ENCODE measurements at regions not wholly inside any gene's neighbourhood (a gene's known extent, or its start where the extent isn't known, plus 50 kb on each side); places are given as distances from the start of the nearest gene placed in this dataset.

- Histone ChIP-seq H3K36me3 (replicated peaks) (no peaks in the 10 kb centered on the region), H3K27ac (no peak overlapping the region), H3K4me3 (ENCODE audit: low read depth, low read length) (no peak overlapping the region), H3K27me3 (replicated peaks) (no peaks in the 10 kb centered on the region)
- DNase-seq: no peak
- in situ Hi-C loops (cut with HindIII; ENCODE audit: low pct_ligation_motif_present, low sequenced_read_pairs): no loop called here
- no peak for TF ChIP-seq CTCF (IDR thresholded peaks at IDR 0.05; ENCODE audit: low read depth, low read length, missing control alignments)
Observed at GRCh38 chr1:175818929-175819328, 75.5 kb upstream of the TNR start.

GRCh38 chr1:175817445-175817844 lies 74.0 kb upstream of the TNR start:
- Histone ChIP-seq H3K27ac (no peak overlapping the region), H3K4me3 (ENCODE audit: low read depth, low read length) (no peak overlapping the region), H3K27me3 (replicated peaks) (no peaks in the 10 kb centered on the region), H3K36me3 (replicated peaks) (no peaks in the 10 kb centered on the region)
- DNase-seq: no peak
- no peak for TF ChIP-seq CTCF (IDR thresholded peaks at IDR 0.05; ENCODE audit: low read depth, low read length, missing control alignments)
- in situ Hi-C loops (cut with HindIII; ENCODE audit: low pct_ligation_motif_present, low sequenced_read_pairs): no loop called here

- no peaks in the 10 kb centered on the region for H3K36me3 ChIP-seq (replicated peaks)
- in situ Hi-C loops (cut with HindIII; ENCODE audit: low pct_ligation_motif_present, low sequenced_read_pairs): no loop called here
- no peak for DNase-seq
- H3K27ac ChIP-seq: no peak overlapping the region
- TF ChIP-seq CTCF (IDR thresholded peaks at IDR 0.05; ENCODE audit: low read depth, low read length, missing control alignments): no peak
- no peak overlapping the region for H3K4me3 ChIP-seq (ENCODE audit: low read depth, low read length)
- no peaks in the 10 kb centered on the region for H3K27me3 ChIP-seq (replicated peaks)
Observed at GRCh38 chr1:175814885-175815284, 71.5 kb upstream of the TNR start.

GRCh38 chr1:175812936-175813335 lies 69.5 kb upstream of the TNR start:
- no peak for DNase-seq
- no peak for TF ChIP-seq CTCF (IDR thresholded peaks at IDR 0.05; ENCODE audit: low read depth, low read length, missing control alignments)
- no peak overlapping the region for H3K27ac ChIP-seq
- H3K36me3 ChIP-seq (replicated peaks): no peaks in the 10 kb centered on the region
- in situ Hi-C loops (cut with HindIII; ENCODE audit: low pct_ligation_motif_present, low sequenced_read_pairs): no loop called here
- no peak overlapping the region for H3K4me3 ChIP-seq (ENCODE audit: low read depth, low read length)
- H3K27me3 ChIP-seq (replicated peaks): no peaks in the 10 kb centered on the region

GRCh38 chr1:175810305-175810704 lies 66.9 kb upstream of the TNR start:
- no peak for DNase-seq
- H3K27ac ChIP-seq: no peak overlapping the region
- no peaks in the 10 kb centered on the region for H3K36me3 ChIP-seq (replicated peaks)
- TF ChIP-seq CTCF (IDR thresholded peaks at IDR 0.05; ENCODE audit: low read depth, low read length, missing control alignments): no peak
- no peaks in the 10 kb centered on the region for H3K27me3 ChIP-seq (replicated peaks)
- no peak overlapping the region for H3K4me3 ChIP-seq (ENCODE audit: low read depth, low read length)
- in situ Hi-C loops (cut with HindIII; ENCODE audit: low pct_ligation_motif_present, low sequenced_read_pairs): no loop called here

- Histone ChIP-seq H3K36me3 (replicated peaks) (no peaks in the 10 kb centered on the region), H3K27me3 (replicated peaks) (no peaks in the 10 kb centered on the region), H3K27ac (no peak overlapping the region), H3K4me3 (ENCODE audit: low read depth, low read length) (no peak overlapping the region)
- in situ Hi-C loops (cut with HindIII; ENCODE audit: low pct_ligation_motif_present, low sequenced_read_pairs): no loop called here
- TF ChIP-seq CTCF (IDR thresholded peaks at IDR 0.05; ENCODE audit: low read depth, low read length, missing control alignments): no peak
- DNase-seq: no peak
Observed at GRCh38 chr1:175808999-175809398, 65.6 kb upstream of the TNR start.
